HCT116 (cell line): ENCODE measurements at regions not wholly inside any gene's neighbourhood (a gene's known extent, or its start where the extent isn't known, plus 50 kb on each side); places are given as distances from the start of the nearest gene placed in this dataset.

Experiments used
- ATAC-seq: fragments of 200-7000 bp; cut with Tn5 transposase; 2 replicates; pipeline ENCODE4 v1.9.1; 2020; ENCODE audit warnings: mild to moderate bottlenecking, moderate library complexity
- BruUV-seq: library from RNA; stranded (reverse); fragments of 400-500 nt; replicated peaks from 2 replicates; lab custom pipeline; 2021; lab: Mats Ljungman, UMichigan
- CTCF ChIA-PET: fragments of 300-600 bp; sonication (Branson Sonifier 250); formaldehyde crosslinking; loops from one replicate; lab custom pipeline; 2021; ENCODE audit warnings: antibody characterized with exemption; lab: Charles Lee
- POLR2A ChIA-PET: fragments of 300-600, 350-600 bp; sonication (Branson Sonifier 250); formaldehyde crosslinking; loops from one replicate; lab custom pipeline; 2021; ENCODE audit warnings: antibody characterized with exemption; lab: Charles Lee
- RAD21 ChIA-PET, 2 experiments: fragments of 300-600 bp; sonication (Branson Sonifier 250); formaldehyde crosslinking; loops; one replicate each; lab custom pipeline; 2023; ENCODE audit warnings: low total read pairs in 2 of 2; ENCODE audit not compliant: uncharacterized antibody in 2 of 2, unreplicated experiment in 2 of 2, low non-redundant PET in 1 of 2; lab: Charles Lee
- DNase-seq: peaks from one replicate; pipeline ENCODE4 v3.0.0-alpha.2; 2010; ENCODE audit warnings: low read depth, low spot score
- H2AFZ ChIP-seq: fragments of 200-600 bp; shearing (Covaris generic), sonication (generic); 2 replicates; pipeline ENCODE4 v1.6.1; 2017; ENCODE audit warnings: low read depth, mixed run types, mixed read lengths, antibody characterized with exemption, low read length; ENCODE audit not compliant: poor library complexity, severe bottlenecking
- H3K27ac ChIP-seq: 2 replicates; pipeline ENCODE4 v1.5.1; 2012; ENCODE audit warnings: low read depth, low read length
- H3K27me3 ChIP-seq: fragments of 200-600 bp; sonication (generic); 2 replicates; pipeline ENCODE4 v1.6.1; 2016; ENCODE audit warnings: mixed run types, low read length, mixed read lengths; ENCODE audit not compliant: insufficient read depth
- H3K36me3 ChIP-seq, 2 experiments: fragments of 200-500 bp in 1 of 2; fragments of 200-600 bp in 1 of 2; sonication (Bioruptor generic) in 1 of 2; sonication (generic) in 1 of 2; 2 replicates each; pipeline versions ENCODE4 v1.5.1 to v1.6.1; 2014 to 2016; ENCODE audit warnings: low read length in 2 of 2, inconsistent platforms in 1 of 2, mixed read lengths in 1 of 2, mixed run types in 1 of 2; ENCODE audit not compliant: insufficient read depth in 2 of 2, control insufficient read depth in 1 of 2
- H3K4me1 ChIP-seq, 2 experiments: fragments of 200-600 bp in 1 of 2; sonication (generic) in 1 of 2; 2 replicates each; pipeline versions ENCODE4 v1.5.1 to v1.6.1; 2012 to 2017; ENCODE audit warnings: low read length in 2 of 2, inconsistent platforms in 1 of 2, mild to moderate bottlenecking in 1 of 2, mixed read lengths in 1 of 2, mixed run types in 1 of 2, moderate library complexity in 1 of 2; ENCODE audit not compliant: insufficient read depth in 2 of 2, control insufficient read depth in 1 of 2
- H3K4me2 ChIP-seq: fragments of 200-600 bp; sonication (generic); 2 replicates; pipeline ENCODE4 v1.6.1; 2017; ENCODE audit warnings: mixed run types, low read length, mixed read lengths
- H3K4me3 ChIP-seq, 2 experiments: fragments of 200-600 bp in 1 of 2; sonication (generic) in 1 of 2; replicated peaks in 1 of 2; 2 replicates each; pipeline ENCODE4 v1.5.1; 2011 to 2016; ENCODE audit warnings: low read length in 2 of 2, control low read depth in 1 of 2, low read depth in 1 of 2, mild to moderate bottlenecking in 1 of 2, mixed read lengths in 1 of 2, mixed run types in 1 of 2
- H3K79me2 ChIP-seq: fragments of 200-600 bp; sonication (generic); 2 replicates; pipeline ENCODE4 v1.6.1; 2017; ENCODE audit warnings: mild to moderate bottlenecking, mixed run types, low read length, moderate library complexity, mixed read lengths; ENCODE audit not compliant: insufficient read depth
- H3K9ac ChIP-seq: fragments of 200-600 bp; sonication (generic); 2 replicates; pipeline ENCODE4 v1.6.1; 2016; ENCODE audit warnings: low read length, mixed read lengths
- H3K9me2 ChIP-seq: fragments of 200-600 bp; sonication (generic), shearing (Covaris generic); 2 replicates; pipeline ENCODE4 v1.6.1; 2017; ENCODE audit warnings: mixed run types, mild to moderate bottlenecking, moderate library complexity; ENCODE audit not compliant: insufficient read depth
- H3K9me3 ChIP-seq, 2 experiments: fragments of 200-500 bp in 1 of 2; fragments of 200-600 bp in 1 of 2; sonication (Bioruptor generic) in 1 of 2; sonication (generic) in 1 of 2; 2 replicates each; pipeline ENCODE4 v1.6.1; 2014 to 2017; ENCODE audit warnings: low read length in 2 of 2, mixed read lengths in 2 of 2, inconsistent platforms in 1 of 2, low read depth in 1 of 2, mild to moderate bottlenecking in 1 of 2, mixed run types in 1 of 2, moderate library complexity in 1 of 2; ENCODE audit not compliant: control insufficient read depth in 1 of 2, insufficient read depth in 1 of 2
- H4K20me1 ChIP-seq: fragments of 200-600 bp; sonication (generic), shearing (Covaris generic); 2 replicates; pipeline ENCODE4 v1.6.1; 2017; ENCODE audit warnings: mixed run types, mild to moderate bottlenecking, moderate library complexity; ENCODE audit not compliant: insufficient read depth
- CEBPB ChIP-seq: IDR thresholded peaks from 2 replicates; pipeline ENCODE4 v1.6.1; 2012; ENCODE audit warnings: low read depth
- EZH2phosphoT487 ChIP-seq: fragments of 200-600 bp; IDR thresholded peaks from 2 replicates; pipeline ENCODE4 v1.6.1; 2018; ENCODE audit warnings: antibody characterized with exemption, borderline replicate concordance
- JUND ChIP-seq: IDR thresholded peaks from 2 replicates; pipeline ENCODE4 v1.6.1; 2012
- POLR2A ChIP-seq: IDR thresholded peaks from 2 replicates; pipeline ENCODE4 v1.7.0; 2011; ENCODE audit warnings: borderline replicate concordance; ENCODE audit not compliant: insufficient read depth, insufficient read length; ENCODE audit errors: extremely low read depth
- POLR2AphosphoS5 ChIP-seq: IDR thresholded peaks from 2 replicates; pipeline ENCODE4 v1.6.1; 2011; ENCODE audit warnings: mild to moderate bottlenecking, low read depth, low read length, moderate library complexity
- SIN3A ChIP-seq: IDR thresholded peaks from 2 replicates; pipeline ENCODE4 v1.6.1; 2012; ENCODE audit warnings: low read depth
- SP1 ChIP-seq: IDR thresholded peaks from 2 replicates; pipeline ENCODE4 v1.6.1; 2012; ENCODE audit warnings: low read depth
- TCF7L2 ChIP-seq: IDR thresholded peaks from 2 replicates; pipeline ENCODE4 v1.7.0; 2011; ENCODE audit warnings: borderline replicate concordance, inconsistent platforms; ENCODE audit not compliant: insufficient read depth, insufficient read length; ENCODE audit errors: extremely low read depth
- ZBTB33 ChIP-seq: IDR thresholded peaks from 2 replicates; pipeline ENCODE4 v1.6.1; 2011; ENCODE audit warnings: mild to moderate bottlenecking, low read length, moderate library complexity; ENCODE audit not compliant: insufficient replicate concordance; ENCODE audit errors: extremely low read depth
- intact Hi-C: fragments of 100-400 bp; cut with micrococcal nuclease; formaldehyde crosslinking; loops from 2 replicates; pipeline ENCODE4 v1.10.0; 2022
- TF ChIP-seq, protein P1 (sequence below): IDR thresholded peaks from 2 replicates; pipeline ENCODE4 v1.6.1; 2012
- TF ChIP-seq, protein P2 (sequence below), 3 experiments: fragments of 200-600 bp in 1 of 3; sonication (generic) in 1 of 3; IDR thresholded peaks in 2 of 3; conservative IDR thresholded peaks in 1 of 3; 2 replicates each; pipeline ENCODE4 v1.5.1; 2012 to 2017; ENCODE audit warnings: low read depth in 2 of 3, low read length in 2 of 3, antibody characterized with exemption in 1 of 3, borderline replicate concordance in 1 of 3, control low read depth in 1 of 3, mild to moderate bottlenecking in 1 of 3, mixed read lengths in 1 of 3, mixed run types in 1 of 3, moderate library complexity in 1 of 3; ENCODE audit not compliant: insufficient read depth in 1 of 3
- TF ChIP-seq, protein P3 (sequence below): IDR thresholded peaks from 2 replicates; pipeline ENCODE4 v1.6.1; 2012

- H4K20me1 ChIP-seq, result no peaks in the 10 kb centered on the region
- H3K79me2 ChIP-seq, result no peaks in the 10 kb centered on the region
- ChIA-PET POLR2A (no interaction called here), CTCF (no interaction called here), RAD21 (no interaction called here)
- no peaks in the 10 kb centered on the region for H3K9me3 ChIP-seq
- no peak overlapping the region for H3K4me2 ChIP-seq
- TF ChIP-seq CEBPB (no peak), TCF7L2 (no peak), ZBTB33 (no peak), EZH2phosphoT487 (no peak), POLR2AphosphoS5 (no peak), SIN3A (no peak), JUND (no peak), POLR2A (no peak), SP1 (no peak)
- TF ChIP-seq, protein P1, sequence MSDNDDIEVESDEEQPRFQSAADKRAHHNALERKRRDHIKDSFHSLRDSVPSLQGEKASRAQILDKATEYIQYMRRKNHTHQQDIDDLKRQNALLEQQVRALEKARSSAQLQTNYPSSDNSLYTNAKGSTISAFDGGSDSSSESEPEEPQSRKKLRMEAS, result no peak
- TF ChIP-seq, protein P2, sequence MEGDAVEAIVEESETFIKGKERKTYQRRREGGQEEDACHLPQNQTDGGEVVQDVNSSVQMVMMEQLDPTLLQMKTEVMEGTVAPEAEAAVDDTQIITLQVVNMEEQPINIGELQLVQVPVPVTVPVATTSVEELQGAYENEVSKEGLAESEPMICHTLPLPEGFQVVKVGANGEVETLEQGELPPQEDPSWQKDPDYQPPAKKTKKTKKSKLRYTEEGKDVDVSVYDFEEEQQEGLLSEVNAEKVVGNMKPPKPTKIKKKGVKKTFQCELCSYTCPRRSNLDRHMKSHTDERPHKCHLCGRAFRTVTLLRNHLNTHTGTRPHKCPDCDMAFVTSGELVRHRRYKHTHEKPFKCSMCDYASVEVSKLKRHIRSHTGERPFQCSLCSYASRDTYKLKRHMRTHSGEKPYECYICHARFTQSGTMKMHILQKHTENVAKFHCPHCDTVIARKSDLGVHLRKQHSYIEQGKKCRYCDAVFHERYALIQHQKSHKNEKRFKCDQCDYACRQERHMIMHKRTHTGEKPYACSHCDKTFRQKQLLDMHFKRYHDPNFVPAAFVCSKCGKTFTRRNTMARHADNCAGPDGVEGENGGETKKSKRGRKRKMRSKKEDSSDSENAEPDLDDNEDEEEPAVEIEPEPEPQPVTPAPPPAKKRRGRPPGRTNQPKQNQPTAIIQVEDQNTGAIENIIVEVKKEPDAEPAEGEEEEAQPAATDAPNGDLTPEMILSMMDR (IDR thresholded peaks at IDR 0.05 in 2 of 3, conservative IDR thresholded peaks at IDR 0.05 in 1 of 3; ENCODE audit: borderline replicate concordance in 1 of 3, insufficient read depth in 1 of 3, low read depth in 2 of 3, low read length in 2 of 3), result no peak
- TF ChIP-seq, protein P3, sequence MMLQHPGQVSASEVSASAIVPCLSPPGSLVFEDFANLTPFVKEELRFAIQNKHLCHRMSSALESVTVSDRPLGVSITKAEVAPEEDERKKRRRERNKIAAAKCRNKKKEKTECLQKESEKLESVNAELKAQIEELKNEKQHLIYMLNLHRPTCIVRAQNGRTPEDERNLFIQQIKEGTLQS, result no peak
- no peaks in the 10 kb centered on the region for H3K9me2 ChIP-seq
- no peak overlapping the region for H2AFZ ChIP-seq
- no peak overlapping the region for H3K9ac ChIP-seq
- no peak overlapping the region for H3K27ac ChIP-seq
- no peaks in the 10 kb centered on the region for H3K36me3 ChIP-seq
- no TSS peak for BruUV-seq
- no peak overlapping the region for H3K4me3 ChIP-seq
- H3K27me3 ChIP-seq, result no peaks in the 10 kb centered on the region
- no peak for DNase-seq
- intact Hi-C loops, result no loop called here
- no peak for ATAC-seq
- peaks cover 8 to 11% of the 10 kb centered on the region in 2 experiments; a peak in 3 of 4 replicates for H3K4me1 ChIP-seq
Measured at GRCh38 chr10:30154126-30154525, 94.7 kb upstream of the JCAD start.
